Naive thymus-derived CD4-positive, alpha-beta T cell (primary cell): ENCODE measurements at regions not wholly inside any gene's neighbourhood (a gene's known extent, or its start where the extent isn't known, plus 50 kb on each side); places are given as distances from the start of the nearest gene placed in this dataset.

Source experiments
- ATAC-seq: fragments of 150-1000 bp; cut with Tn5 transposase; 2 replicates; pipeline ENCODE4 v1.10.0; 2021; ENCODE audit warnings: mild to moderate bottlenecking, moderate library complexity
- CTCF ChIA-PET: fragments of 350-600 bp; sonication (Branson Sonifier 250); formaldehyde crosslinking; loops from one replicate; lab custom pipeline; 2021; ENCODE audit warnings: antibody characterized with exemption; lab: Charles Lee
- POLR2A ChIA-PET: fragments of 350-600 bp; sonication (Branson Sonifier 250); formaldehyde crosslinking; loops from one replicate; lab custom pipeline; 2021; ENCODE audit warnings: antibody characterized with exemption, inconsistent platforms; lab: Charles Lee
- DNase-seq, 9 donors: peaks; one replicate each; pipeline versions ENCODE4 v3.0.0 to v3.0.0-alpha.2; 2020 to 2022; ENCODE audit warnings: mixed read lengths in 1 of 9
- H3K27ac ChIP-seq: one replicate; pipeline ENCODE4 v1.7.0; 2013; ENCODE audit warnings: mild to moderate bottlenecking, low read depth, low read length, moderate library complexity
- H3K27me3 ChIP-seq, 2 donors: one replicate each; pipeline ENCODE4 v1.7.0; 2013; ENCODE audit warnings: low read length in 2 of 2, mild to moderate bottlenecking in 2 of 2, moderate library complexity in 2 of 2; ENCODE audit not compliant: control insufficient read depth in 2 of 2, insufficient read depth in 2 of 2
- H3K36me3 ChIP-seq, 3 experiments: 1 replicate in 2 of 3; 2 replicates in 1 of 3; pipeline ENCODE4 v1.7.0; 2013; ENCODE audit warnings: low read length in 3 of 3, mild to moderate bottlenecking in 3 of 3, moderate library complexity in 1 of 3; ENCODE audit not compliant: insufficient read depth in 3 of 3, control insufficient read depth in 2 of 3
- H3K4me1 ChIP-seq, 2 donors: one replicate each; pipeline ENCODE4 v1.7.0; 2013; ENCODE audit warnings: low read length in 2 of 2, mild to moderate bottlenecking in 2 of 2, moderate library complexity in 1 of 2; ENCODE audit not compliant: control insufficient read depth in 2 of 2, insufficient read depth in 2 of 2
- H3K4me3 ChIP-seq: 2 replicates; pipeline ENCODE4 v1.7.0; 2013; ENCODE audit warnings: mild to moderate bottlenecking, low read length
- H3K9me3 ChIP-seq, 3 experiments: 1 replicate in 2 of 3; 2 replicates in 1 of 3; pipeline ENCODE4 v1.7.0; 2013; ENCODE audit warnings: low read length in 3 of 3; ENCODE audit not compliant: control insufficient read depth in 2 of 3
- H3K27ac Mint-ChIP-seq, 9 donors: one replicate each; pipeline ENCODE4 v1.8.0; 2020 to 2022; ENCODE audit warnings: mixed read lengths in 9 of 9, mild to moderate bottlenecking in 8 of 9, moderate library complexity in 5 of 9, inconsistent platforms in 2 of 9
- H3K27me3 Mint-ChIP-seq, 5 donors: one replicate each; pipeline ENCODE4 v1.8.0; 2021 to 2022; ENCODE audit warnings: mixed read lengths in 5 of 5, mild to moderate bottlenecking in 1 of 5
- H3K36me3 Mint-ChIP-seq, 5 donors: one replicate each; pipeline ENCODE4 v1.8.0; 2020 to 2022; ENCODE audit warnings: mixed read lengths in 5 of 5, mild to moderate bottlenecking in 3 of 5, inconsistent platforms in 1 of 5
- H3K4me1 Mint-ChIP-seq, 7 donors: one replicate each; pipeline ENCODE4 v1.8.0; 2020 to 2022; ENCODE audit warnings: mixed read lengths in 7 of 7, mild to moderate bottlenecking in 3 of 7, inconsistent platforms in 1 of 7
- H3K4me3 Mint-ChIP-seq, 10 donors: one replicate each; pipeline ENCODE4 v1.8.0; 2020 to 2022; ENCODE audit warnings: mild to moderate bottlenecking in 10 of 10, mixed read lengths in 10 of 10, moderate library complexity in 6 of 10, inconsistent platforms in 2 of 10
- H3K9me3 Mint-ChIP-seq, 11 donors: one replicate each; pipeline ENCODE4 v1.8.0; 2020 to 2022; ENCODE audit warnings: mixed read lengths in 11 of 11, mild to moderate bottlenecking in 4 of 11, inconsistent platforms in 1 of 11, moderate library complexity in 1 of 11
- intact Hi-C, 2 donors: fragments of 100-400 bp; cut with micrococcal nuclease; formaldehyde crosslinking; loops; one replicate each; pipeline ENCODE4 v1.15.1; 2023

GRCh38 chr7:28297801-28298459 is 114.4 kb upstream of the CREB5 start:
- Histone ChIP-seq H3K27me3 (no peaks in the 10 kb centered on the region), H3K9me3 (no peaks in the 10 kb centered on the region), H3K27ac (no peak overlapping the region), H3K4me1 (no peaks in the 10 kb centered on the region), H3K4me3 (no peak overlapping the region), H3K36me3 (no peaks in the 10 kb centered on the region)
- H3K4me1 Mint-ChIP-seq, result peaks cover 0 to 3% (median 0%) of the 10 kb centered on the region in 7 donors
- intact Hi-C loops, result loop anchor here (1.0 to 10.0 kb wide), 7 partner anchors 32 to 557 kb away; no protein-coding TSS in a partner anchor
- H3K4me3 Mint-ChIP-seq, result no peak overlapping the region
- H3K9me3 Mint-ChIP-seq, result no peaks in the 10 kb centered on the region
- ChIA-PET POLR2A (no interaction called here), CTCF (interaction anchor here (0.6 to 2.0 kb wide), 6 partner anchors 9 to 262 kb away, joined by 3 to 9 read pairs (median 4); no protein-coding TSS in a partner anchor)
- no peaks in the 10 kb centered on the region for H3K36me3 Mint-ChIP-seq
- peaks cover 0 to 22% (median 9%) of the 10 kb centered on the region in 5 donors for H3K27me3 Mint-ChIP-seq
- ATAC-seq (no peak), DNase-seq (no peak)
- H3K27ac Mint-ChIP-seq, result no peak overlapping the region

DNA sequence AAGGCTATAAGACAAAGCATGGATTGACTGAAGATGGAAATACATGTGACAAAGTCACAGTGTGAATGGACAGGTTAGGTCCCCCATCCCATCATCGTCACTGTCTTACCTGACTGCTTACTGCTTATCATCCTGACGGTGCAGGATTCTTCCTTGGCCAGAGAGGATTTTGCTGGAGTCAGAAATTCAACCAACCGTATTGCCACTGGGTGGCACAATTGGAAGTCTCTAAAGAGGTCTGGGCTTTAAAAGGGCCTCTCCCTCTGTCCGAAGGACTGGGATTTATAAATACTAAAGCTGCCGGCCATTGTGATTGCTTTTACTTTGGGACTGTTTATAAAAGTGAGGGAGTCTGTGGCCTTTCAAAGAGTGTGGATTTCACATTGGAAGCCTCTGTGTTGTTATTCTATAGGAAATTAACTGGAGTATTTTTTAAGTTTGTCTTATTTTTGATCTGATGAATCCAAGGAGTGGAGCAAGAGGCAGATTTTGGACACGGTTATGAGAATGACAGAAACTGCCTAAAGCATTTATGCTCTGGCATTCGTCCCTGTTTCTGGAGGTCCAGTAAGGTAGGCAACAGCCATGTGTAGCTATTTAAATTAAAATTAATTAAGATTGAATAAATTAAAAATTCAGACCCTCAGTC is 113.3 kb upstream of the CREB5 start:
- no peaks in the 10 kb centered on the region for H3K4me1 ChIP-seq
- H3K4me3 Mint-ChIP-seq, result no peak overlapping the region
- intact Hi-C loops, result loop anchor here in 1 of 2 donors (5.0 to 10.0 kb wide), 2 partner anchors 328 to 556 kb away; no protein-coding TSS in a partner anchor
- no peaks in the 10 kb centered on the region for H3K36me3 Mint-ChIP-seq
- ATAC-seq, result no peak
- peaks cover 0 to 22% (median 4%) of the 10 kb centered on the region in 5 donors for H3K27me3 Mint-ChIP-seq
- no peak overlapping the region for H3K27ac ChIP-seq
- no peaks in the 10 kb centered on the region for H3K9me3 ChIP-seq
- ChIA-PET CTCF (interaction anchor here (0.6 to 0.8 kb wide), 3 partner anchors 31 to 334 kb away, joined by 3 read pairs; no protein-coding TSS in a partner anchor), POLR2A (no interaction called here)
- no peak overlapping the region for H3K4me3 ChIP-seq
- no peaks in the 10 kb centered on the region for H3K9me3 Mint-ChIP-seq
- no peaks in the 10 kb centered on the region for H3K36me3 ChIP-seq
- H3K27me3 ChIP-seq, result no peaks in the 10 kb centered on the region
- DNase-seq, result no peak
- no peak overlapping the region for H3K27ac Mint-ChIP-seq
- no peaks in the 10 kb centered on the region for H3K4me1 Mint-ChIP-seq

GRCh38 chr7:28299556-28299955 is 112.8 kb upstream of the CREB5 start:
- DNase-seq (no peak), ATAC-seq (no peak)
- H3K4me1 ChIP-seq, result no peaks in the 10 kb centered on the region
- H3K36me3 Mint-ChIP-seq, result no peaks in the 10 kb centered on the region
- peaks cover 0 to 20% (median 0%) of the 10 kb centered on the region in 5 donors for H3K27me3 Mint-ChIP-seq
- no peak overlapping the region for H3K27ac ChIP-seq
- no peaks in the 10 kb centered on the region for H3K36me3 ChIP-seq
- no peak overlapping the region for H3K27ac Mint-ChIP-seq
- no peaks in the 10 kb centered on the region for H3K27me3 ChIP-seq
- POLR2A ChIA-PET, result no interaction called here
- no peak overlapping the region for H3K4me3 Mint-ChIP-seq
- CTCF ChIA-PET, result interaction anchor here (0.6 to 0.8 kb wide), 2 partner anchors 30 to 62 kb away, joined by 3 read pairs; no protein-coding TSS in a partner anchor
- no peaks in the 10 kb centered on the region for H3K9me3 Mint-ChIP-seq
- no peak overlapping the region for H3K4me3 ChIP-seq
- H3K4me1 Mint-ChIP-seq, result no peaks in the 10 kb centered on the region
- intact Hi-C loops, result loop anchor here in 1 of 2 donors (5.0 to 10.0 kb wide), 2 partner anchors 328 to 555 kb away; no protein-coding TSS in a partner anchor
- H3K9me3 ChIP-seq, result no peaks in the 10 kb centered on the region

DNA sequence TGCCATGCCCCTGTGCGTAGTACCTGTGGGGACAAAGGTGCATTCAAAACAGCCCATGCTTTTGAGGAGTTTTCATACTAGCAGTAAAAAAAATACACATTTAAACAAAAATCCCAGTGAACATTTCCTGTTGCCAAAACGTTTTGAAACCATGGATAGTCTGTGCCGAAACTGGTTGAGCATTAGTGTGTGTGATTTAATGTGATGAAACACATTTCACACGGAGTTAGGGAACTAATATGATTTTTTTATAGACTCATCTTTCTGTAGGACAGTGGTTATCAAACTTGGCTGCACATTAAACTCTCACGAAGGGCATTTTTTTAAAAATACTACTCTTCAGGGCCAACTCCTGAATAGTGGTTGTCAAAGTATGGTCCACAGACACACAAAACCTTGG is 111.8 kb upstream of the CREB5 start:
- Mint-ChIP-seq H3K4me1 (no peaks in the 10 kb centered on the region), H3K9me3 (no peaks in the 10 kb centered on the region), H3K27me3 (peaks cover 0 to 21% (median 0%) of the 10 kb centered on the region in 5 donors), H3K27ac (no peak overlapping the region), H3K4me3 (no peak overlapping the region), H3K36me3 (no peaks in the 10 kb centered on the region)
- ATAC-seq (no peak), DNase-seq (no peak)
- CTCF ChIA-PET, result interaction anchor here (0.6 kb wide), 1 partner anchor 88 kb away, joined by 3 read pairs; no protein-coding TSS in a partner anchor
- Histone ChIP-seq H3K9me3 (no peaks in the 10 kb centered on the region), H3K4me3 (no peak overlapping the region), H3K27ac (no peak overlapping the region), H3K36me3 (no peaks in the 10 kb centered on the region), H3K27me3 (no peaks in the 10 kb centered on the region), H3K4me1 (no peaks in the 10 kb centered on the region)
- POLR2A ChIA-PET, result no interaction called here
- intact Hi-C loops, result no loop called here

DNA sequence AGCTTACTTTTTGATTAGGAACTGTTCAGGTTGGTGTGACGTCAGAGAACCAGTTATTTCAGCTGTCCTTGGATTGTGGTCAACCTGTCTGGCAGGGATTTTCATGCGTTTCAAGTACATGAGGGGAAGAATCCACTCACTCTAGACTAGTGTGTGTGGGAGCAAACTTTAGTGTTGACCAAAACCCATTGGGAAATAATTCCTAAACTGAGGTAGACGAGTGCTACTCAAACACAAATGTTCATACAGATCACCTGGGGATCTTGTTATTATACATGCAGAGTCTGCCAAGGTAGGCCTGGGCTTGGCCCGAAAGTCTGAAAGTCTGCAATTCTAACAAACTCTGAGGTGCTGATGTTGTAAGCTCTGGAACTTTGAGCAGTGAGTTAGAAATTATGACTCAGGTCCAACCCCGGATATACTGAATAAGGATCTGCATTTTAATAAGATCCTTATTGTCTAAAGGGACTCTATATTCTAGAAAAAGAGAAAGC is 111.1 kb upstream of the CREB5 start:
- H3K4me1 ChIP-seq, result no peaks in the 10 kb centered on the region
- ChIA-PET POLR2A (no interaction called here), CTCF (no interaction called here)
- no peak overlapping the region for H3K4me3 ChIP-seq
- H3K36me3 ChIP-seq, result no peaks in the 10 kb centered on the region
- no peak overlapping the region for H3K27ac Mint-ChIP-seq
- ATAC-seq, result no peak
- no peaks in the 10 kb centered on the region for H3K9me3 Mint-ChIP-seq
- intact Hi-C loops, result no loop called here
- peaks cover 0 to 22% (median 0%) of the 10 kb centered on the region in 5 donors for H3K27me3 Mint-ChIP-seq
- H3K4me1 Mint-ChIP-seq, result no peaks in the 10 kb centered on the region
- DNase-seq, result no peak
- H3K4me3 Mint-ChIP-seq, result no peak overlapping the region
- no peaks in the 10 kb centered on the region for H3K9me3 ChIP-seq
- no peaks in the 10 kb centered on the region for H3K36me3 Mint-ChIP-seq
- H3K27me3 ChIP-seq, result no peaks in the 10 kb centered on the region
- H3K27ac ChIP-seq, result no peak overlapping the region

GRCh38 chr7:28304290-28304689 is 108.0 kb upstream of the CREB5 start:
- Histone ChIP-seq H3K9me3 (no peaks in the 10 kb centered on the region), H3K36me3 (no peaks in the 10 kb centered on the region), H3K4me1 (no peaks in the 10 kb centered on the region), H3K27me3 (no peaks in the 10 kb centered on the region), H3K27ac (no peak overlapping the region), H3K4me3 (no peak overlapping the region)
- no peaks in the 10 kb centered on the region for H3K36me3 Mint-ChIP-seq
- no peak for DNase-seq
- intact Hi-C loops, result no loop called here
- ChIA-PET CTCF (interaction anchor here (1.5 kb wide), 1 partner anchor 24 kb away, joined by 4 read pairs; no protein-coding TSS in a partner anchor), POLR2A (no interaction called here)
- ATAC-seq, result no peak
- H3K27me3 Mint-ChIP-seq, result peaks cover 0 to 17% (median under 1%) of the 10 kb centered on the region in 5 donors
- peaks cover 0 to under 1% (median 0%) of the 10 kb centered on the region in 11 donors for H3K9me3 Mint-ChIP-seq
- no peaks in the 10 kb centered on the region for H3K4me1 Mint-ChIP-seq
- no peak overlapping the region for H3K4me3 Mint-ChIP-seq
- no peak overlapping the region for H3K27ac Mint-ChIP-seq
